ENCODE measurements at regions not wholly inside any gene's neighbourhood (a gene's known extent, or its start where the extent isn't known, plus 50 kb on each side); places are given as distances from the start of the nearest gene placed in this dataset.

DNA sequence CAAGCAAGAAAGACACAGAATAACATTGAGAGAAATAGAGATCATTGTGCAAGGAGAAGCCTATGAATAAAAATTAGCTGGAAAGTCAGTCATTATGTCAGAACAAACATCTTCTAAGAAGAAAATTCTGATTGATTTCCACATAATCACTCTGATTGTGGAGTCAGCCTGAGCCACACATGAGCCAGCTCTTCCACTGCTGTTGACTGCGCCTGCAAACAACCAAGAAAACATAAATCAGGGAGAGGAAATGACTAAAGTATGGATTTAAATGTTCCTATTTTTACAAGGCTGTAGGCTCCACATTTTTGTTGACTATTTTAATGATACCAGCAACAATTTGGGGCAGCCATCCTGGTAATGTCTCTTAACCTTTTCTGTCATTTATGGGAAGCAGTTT lies 962.3 kb downstream of the EFNB2 start:
- no peaks in the 10 kb centered on the region for H3K36me3 ChIP-seq
- H3K9me3 ChIP-seq = no peaks in the 10 kb centered on the region
- H3K27ac ChIP-seq = no peak overlapping the region
- intact Hi-C loops (cut with DNase I; ENCODE audit: low total_unique reads) = no loop called here
- H3K4me3 ChIP-seq = no peak overlapping the region
- no peaks in the 10 kb centered on the region for H3K27me3 ChIP-seq
- no peak for TF ChIP-seq POLR2A (IDR thresholded peaks at IDR 0.05)
- TF ChIP-seq, protein P1, sequence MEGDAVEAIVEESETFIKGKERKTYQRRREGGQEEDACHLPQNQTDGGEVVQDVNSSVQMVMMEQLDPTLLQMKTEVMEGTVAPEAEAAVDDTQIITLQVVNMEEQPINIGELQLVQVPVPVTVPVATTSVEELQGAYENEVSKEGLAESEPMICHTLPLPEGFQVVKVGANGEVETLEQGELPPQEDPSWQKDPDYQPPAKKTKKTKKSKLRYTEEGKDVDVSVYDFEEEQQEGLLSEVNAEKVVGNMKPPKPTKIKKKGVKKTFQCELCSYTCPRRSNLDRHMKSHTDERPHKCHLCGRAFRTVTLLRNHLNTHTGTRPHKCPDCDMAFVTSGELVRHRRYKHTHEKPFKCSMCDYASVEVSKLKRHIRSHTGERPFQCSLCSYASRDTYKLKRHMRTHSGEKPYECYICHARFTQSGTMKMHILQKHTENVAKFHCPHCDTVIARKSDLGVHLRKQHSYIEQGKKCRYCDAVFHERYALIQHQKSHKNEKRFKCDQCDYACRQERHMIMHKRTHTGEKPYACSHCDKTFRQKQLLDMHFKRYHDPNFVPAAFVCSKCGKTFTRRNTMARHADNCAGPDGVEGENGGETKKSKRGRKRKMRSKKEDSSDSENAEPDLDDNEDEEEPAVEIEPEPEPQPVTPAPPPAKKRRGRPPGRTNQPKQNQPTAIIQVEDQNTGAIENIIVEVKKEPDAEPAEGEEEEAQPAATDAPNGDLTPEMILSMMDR (IDR thresholded peaks at IDR 0.05) = no peak
- H3K4me1 ChIP-seq = no peaks in the 10 kb centered on the region
- no peak for DNase-seq

- H3K4me3 ChIP-seq = no peak overlapping the region
- TF ChIP-seq POLR2A (IDR thresholded peaks at IDR 0.05) = no peak
- TF ChIP-seq, protein P1 (IDR thresholded peaks at IDR 0.05) = no peak
- no peaks in the 10 kb centered on the region for H3K4me1 ChIP-seq
- intact Hi-C loops (cut with DNase I; ENCODE audit: low total_unique reads) = no loop called here
- no peaks in the 10 kb centered on the region for H3K27me3 ChIP-seq
- no peak for DNase-seq
- H3K27ac ChIP-seq = no peak overlapping the region
- no peaks in the 10 kb centered on the region for H3K36me3 ChIP-seq
- no peaks in the 10 kb centered on the region for H3K9me3 ChIP-seq
Observed at GRCh38 chr13:105572401-105572800, 963.1 kb downstream of the EFNB2 start.

GRCh38 chr13:105569816-105570215 lies 965.6 kb downstream of the EFNB2 start:
- H3K27me3 ChIP-seq = no peaks in the 10 kb centered on the region
- H3K9me3 ChIP-seq = no peaks in the 10 kb centered on the region
- intact Hi-C loops (cut with DNase I; ENCODE audit: low total_unique reads) = no loop called here
- DNase-seq = no peak
- no peaks in the 10 kb centered on the region for H3K36me3 ChIP-seq
- no peaks in the 10 kb centered on the region for H3K4me1 ChIP-seq
- no peak overlapping the region for H3K4me3 ChIP-seq
- TF ChIP-seq, protein P1 (IDR thresholded peaks at IDR 0.05) = no peak
- no peak for TF ChIP-seq POLR2A (IDR thresholded peaks at IDR 0.05)
- no peak overlapping the region for H3K27ac ChIP-seq

DNA sequence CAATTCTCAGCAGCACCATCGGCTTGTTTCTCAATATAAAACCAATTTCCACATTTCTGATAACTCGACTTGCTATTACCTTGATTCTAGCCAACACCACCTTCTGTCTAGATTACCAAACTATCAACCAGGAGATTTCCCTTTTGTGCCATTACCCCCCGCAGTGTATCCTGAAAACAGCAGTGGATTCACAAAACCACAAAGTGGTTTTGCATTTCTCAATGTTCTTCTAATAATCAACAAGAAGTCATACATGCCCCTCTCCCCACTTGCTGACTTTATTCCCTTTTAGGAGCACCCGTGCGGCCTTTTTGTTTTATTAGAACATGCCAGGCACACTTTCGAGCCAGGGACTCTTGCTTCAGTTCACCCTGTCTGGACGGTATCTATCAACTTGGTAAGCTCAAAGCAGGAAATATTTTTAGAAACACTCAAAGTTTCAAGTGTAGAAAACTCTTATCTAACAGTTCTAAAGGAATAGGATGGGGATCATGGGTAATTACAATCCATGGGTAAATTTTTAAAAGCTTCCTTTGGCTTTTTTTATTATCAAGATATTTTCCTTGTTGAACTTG lies 967.4 kb downstream of the EFNB2 start:
- H3K4me1 ChIP-seq = no peaks in the 10 kb centered on the region
- intact Hi-C loops (cut with DNase I; ENCODE audit: low total_unique reads) = no loop called here
- H3K36me3 ChIP-seq = no peaks in the 10 kb centered on the region
- no peak overlapping the region for H3K4me3 ChIP-seq
- no peaks in the 10 kb centered on the region for H3K27me3 ChIP-seq
- no peak for DNase-seq
- no peaks in the 10 kb centered on the region for H3K9me3 ChIP-seq
- TF ChIP-seq, protein P1 (IDR thresholded peaks at IDR 0.05) = no peak
- no peak for TF ChIP-seq POLR2A (IDR thresholded peaks at IDR 0.05)
- H3K27ac ChIP-seq = no peak overlapping the region

DNA sequence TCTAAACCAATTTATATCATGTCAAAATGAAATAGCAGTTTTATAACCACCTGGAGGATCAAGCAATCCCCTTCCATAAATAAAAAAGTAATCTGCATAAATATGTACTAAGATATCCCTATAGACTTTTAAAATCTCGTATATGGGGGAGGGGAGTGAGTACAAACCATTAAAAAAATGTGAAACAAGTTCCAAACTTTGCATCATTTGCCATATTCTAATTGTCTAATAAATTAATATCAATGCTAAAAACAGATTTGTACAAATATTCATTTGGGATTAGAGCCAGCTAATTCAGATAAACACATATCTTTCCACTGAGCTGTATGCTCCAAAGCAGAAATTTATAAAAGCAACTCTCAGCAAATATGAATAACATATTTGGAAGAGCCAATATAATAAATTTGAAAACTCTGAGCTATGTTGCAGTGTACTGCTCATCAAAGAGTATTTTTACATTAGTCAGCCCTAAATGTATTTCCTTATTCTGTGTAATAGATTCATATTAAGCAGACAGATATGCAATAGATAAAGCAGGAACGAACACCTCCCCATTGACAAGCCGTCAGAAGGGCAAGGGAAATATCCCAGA lies 970.2 kb downstream of the EFNB2 start:
- no peak for DNase-seq
- H3K27me3 ChIP-seq = no peaks in the 10 kb centered on the region
- no peaks in the 10 kb centered on the region for H3K4me1 ChIP-seq
- H3K4me3 ChIP-seq = no peak overlapping the region
- H3K9me3 ChIP-seq = no peaks in the 10 kb centered on the region
- intact Hi-C loops (cut with DNase I; ENCODE audit: low total_unique reads) = no loop called here
- TF ChIP-seq, protein P1 (IDR thresholded peaks at IDR 0.05) = no peak
- no peak for TF ChIP-seq POLR2A (IDR thresholded peaks at IDR 0.05)
- H3K36me3 ChIP-seq = no peaks in the 10 kb centered on the region
- H3K27ac ChIP-seq = no peak overlapping the region
